ENCODE measurements at regions not wholly inside any gene's neighbourhood (a gene's known extent, or its start where the extent isn't known, plus 50 kb on each side); places are given as distances from the start of the nearest gene placed in this dataset.

GRCh38 chr14:38724621-38725020 is 378.4 kb downstream of the SEC23A start:
- H3K4me3 ChIP-seq, result no peak overlapping the region
- H3K9me3 ChIP-seq, result no peaks in the 10 kb centered on the region
- TF ChIP-seq EP300 (IDR thresholded peaks at IDR 0.05), result no peak
- TF ChIP-seq POLR2AphosphoS5 (IDR thresholded peaks at IDR 0.05), result no peak
- no peak for TF ChIP-seq CTCF (IDR thresholded peaks at IDR 0.05)
- TF ChIP-seq POLR2A (IDR thresholded peaks at IDR 0.05), result no peak
- H3K27me3 ChIP-seq, result no peaks in the 10 kb centered on the region
- peaks cover 0 to 19% (median 0%) of the 10 kb centered on the region in 3 donors for H3K4me1 ChIP-seq
- no peaks in the 10 kb centered on the region for H3K36me3 ChIP-seq
- ATAC-seq, result no peak
- no peak overlapping the region for H3K27ac ChIP-seq
- WGBS, 2 donors (ENCODE audit: low coverage in 1 of 2), result 91 to 93% methylated on average over 3 of the region's 3 CpGs

- H3K4me3 ChIP-seq, result no peak overlapping the region
- WGBS, 2 donors (ENCODE audit: low coverage in 1 of 2), result 28 to 32% methylated on average over 5 of the region's 5 CpGs
- no peaks in the 10 kb centered on the region for H3K27me3 ChIP-seq
- ATAC-seq, result no peak
- no peaks in the 10 kb centered on the region for H3K36me3 ChIP-seq
- peaks cover 0 to 19% (median 0%) of the 10 kb centered on the region in 3 donors for H3K4me1 ChIP-seq
- TF ChIP-seq EP300 (IDR thresholded peaks at IDR 0.05) (no peak), POLR2AphosphoS5 (IDR thresholded peaks at IDR 0.05) (no peak), CTCF (IDR thresholded peaks at IDR 0.05) (no peak), POLR2A (IDR thresholded peaks at IDR 0.05) (no peak)
- no peaks in the 10 kb centered on the region for H3K9me3 ChIP-seq
- H3K27ac ChIP-seq, result no peak overlapping the region
Observed at GRCh38 chr14:38723959-38724358, 379.1 kb downstream of the SEC23A start.

GRCh38 chr14:38723277-38723676 is 379.8 kb downstream of the SEC23A start:
- TF ChIP-seq EP300 (IDR thresholded peaks at IDR 0.05) (no peak), POLR2AphosphoS5 (IDR thresholded peaks at IDR 0.05) (no peak), POLR2A (IDR thresholded peaks at IDR 0.05) (no peak)
- Histone ChIP-seq H3K36me3 (no peaks in the 10 kb centered on the region), H3K27me3 (no peaks in the 10 kb centered on the region), H3K4me1 (peaks cover 0 to 19% (median 0%) of the 10 kb centered on the region in 3 donors), H3K4me3 (no peak overlapping the region), H3K27ac (no peak overlapping the region), H3K9me3 (no peaks in the 10 kb centered on the region)
- no peak for ATAC-seq
- 100% methylated on average over 1 of the region's 1 CpG for WGBS, 2 donors (ENCODE audit: low coverage in 1 of 2)

- peak; percentile 79 to 85 (median 82) for TF ChIP-seq CTCF (IDR thresholded peaks at IDR 0.05)
- no peak for TF ChIP-seq POLR2AphosphoS5 (IDR thresholded peaks at IDR 0.05)
- H3K4me3 ChIP-seq, result no peak overlapping the region
- H3K4me1 ChIP-seq, result peaks cover 0 to 27% (median 0%) of the 10 kb centered on the region in 3 donors
- no peaks in the 10 kb centered on the region for H3K36me3 ChIP-seq
- H3K27ac ChIP-seq, result no peak overlapping the region
- no peaks in the 10 kb centered on the region for H3K27me3 ChIP-seq
- peak; percentile 71 for ATAC-seq
- WGBS, 2 donors (ENCODE audit: low coverage in 1 of 2), result 32 to 43% methylated on average over 4 of the region's 4 CpGs
- H3K9me3 ChIP-seq, result no peaks in the 10 kb centered on the region
Observed at GRCh38 chr14:38721822-38722431, 381.1 kb downstream of the SEC23A start.

GRCh38 chr14:38718519-38718918 is 384.5 kb downstream of the SEC23A start:
- H3K27me3 ChIP-seq, result no peaks in the 10 kb centered on the region
- TF ChIP-seq EP300 (IDR thresholded peaks at IDR 0.05) (no peak), CTCF (IDR thresholded peaks at IDR 0.05) (no peak), POLR2AphosphoS5 (IDR thresholded peaks at IDR 0.05) (no peak), POLR2A (IDR thresholded peaks at IDR 0.05) (no peak)
- H3K4me3 ChIP-seq, result no peak overlapping the region
- ATAC-seq, result peak; percentile 19
- H3K9me3 ChIP-seq, result no peaks in the 10 kb centered on the region
- no peak overlapping the region for H3K27ac ChIP-seq
- WGBS, 2 donors (ENCODE audit: low coverage in 1 of 2), result 63 to 88% methylated on average over 2 of the region's 2 CpGs
- H3K36me3 ChIP-seq, result no peaks in the 10 kb centered on the region
- H3K4me1 ChIP-seq, result peaks cover 0 to 25% (median 0%) of the 10 kb centered on the region in 3 donors

Measured in gastroesophageal sphincter (tissue), 4 donors.